Osteoblast (primary cell): ENCODE measurements at regions not wholly inside any gene's neighbourhood (a gene's known extent, or its start where the extent isn't known, plus 50 kb on each side); places are given as distances from the start of the nearest gene placed in this dataset.

ENCODE experiments used
- DNase-seq: peaks from one replicate; pipeline ENCODE4 v3.0.0; 2011; ENCODE audit warnings: low spot score, mixed read lengths; ENCODE audit not compliant: insufficient read length; ENCODE audit errors: missing footprints
- H2AFZ ChIP-seq: 2 replicates; pipeline ENCODE4 v1.6.0; 2011; ENCODE audit warnings: mild to moderate bottlenecking, low read length
- H3K27ac ChIP-seq: 2 replicates; pipeline ENCODE4 v1.5.1; 2011; ENCODE audit warnings: mild to moderate bottlenecking, low read depth, low read length, moderate library complexity
- H3K27me3 ChIP-seq: 2 replicates; pipeline ENCODE4 v1.6.0; 2012; ENCODE audit warnings: mild to moderate bottlenecking, control low read depth, inconsistent platforms, low read length, moderate library complexity; ENCODE audit not compliant: insufficient read depth
- H3K36me3 ChIP-seq: 2 replicates; pipeline ENCODE4 v1.5.1; 2011; ENCODE audit warnings: mild to moderate bottlenecking, low read length, control low read depth, moderate library complexity; ENCODE audit not compliant: insufficient read depth
- H3K4me1 ChIP-seq: 2 replicates; pipeline ENCODE4 v1.5.1; 2011; ENCODE audit warnings: mild to moderate bottlenecking, low read length, control low read depth, moderate library complexity; ENCODE audit not compliant: insufficient read depth
- H3K4me2 ChIP-seq: 2 replicates; pipeline ENCODE4 v1.6.0; 2011; ENCODE audit warnings: mild to moderate bottlenecking, low read length; ENCODE audit not compliant: insufficient read depth
- H3K4me3 ChIP-seq: fragments of 200-600 bp; sonication (generic); 3 replicates; pipeline ENCODE4 v1.5.1; 2012; ENCODE audit warnings: mild to moderate bottlenecking, low read length, inconsistent platforms; ENCODE audit not compliant: insufficient read depth
- H3K79me2 ChIP-seq: 2 replicates; pipeline ENCODE4 v1.6.0; 2012; ENCODE audit warnings: mild to moderate bottlenecking, low read length, control low read depth, inconsistent platforms; ENCODE audit not compliant: insufficient read depth
- H3K9me3 ChIP-seq: 2 replicates; pipeline ENCODE4 v1.5.1; 2011; ENCODE audit warnings: low read depth, low read length, control low read depth
- H4K20me1 ChIP-seq: 2 replicates; pipeline ENCODE4 v1.6.0; 2012; ENCODE audit warnings: mild to moderate bottlenecking, low read length, control low read depth; ENCODE audit not compliant: insufficient read depth
- TF ChIP-seq, protein P1 (sequence below): IDR thresholded peaks from 2 replicates; pipeline ENCODE4 v1.5.1; 2011; ENCODE audit warnings: mild to moderate bottlenecking, low read depth, low read length, moderate library complexity; ENCODE audit errors: extremely low read depth

DNA sequence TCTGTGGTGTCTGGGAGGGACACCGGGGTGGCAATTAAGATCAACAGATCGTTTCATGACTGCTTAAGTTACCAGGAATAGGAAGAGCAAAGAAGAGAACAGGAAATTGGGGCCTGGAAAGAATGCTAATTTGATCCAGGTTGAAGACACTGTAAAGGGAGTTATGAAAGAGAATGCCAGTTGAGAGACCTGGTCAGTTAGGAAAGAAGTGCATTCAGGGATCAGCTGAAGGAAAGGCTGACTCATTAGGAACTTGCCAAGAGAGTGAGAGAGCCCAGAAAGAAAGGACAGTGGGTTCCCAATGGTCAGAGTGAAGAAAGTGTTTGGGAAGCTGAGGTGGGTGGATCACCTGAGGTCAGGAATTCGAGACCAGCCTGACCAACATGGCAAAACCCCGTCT lies 119.6 kb downstream of the UBE2U start:
- Histone ChIP-seq H3K4me1 (no peaks in the 10 kb centered on the region), H3K36me3 (no peaks in the 10 kb centered on the region), H3K4me2 (no peak overlapping the region), H3K4me3 (no peak overlapping the region), H4K20me1 (no peaks in the 10 kb centered on the region), H3K27ac (no peak overlapping the region), H2AFZ (no peak overlapping the region), H3K27me3 (peaks cover 5% of the 10 kb centered on the region), H3K79me2 (no peaks in the 10 kb centered on the region), H3K9me3 (no peaks in the 10 kb centered on the region)
- TF ChIP-seq, protein P1, sequence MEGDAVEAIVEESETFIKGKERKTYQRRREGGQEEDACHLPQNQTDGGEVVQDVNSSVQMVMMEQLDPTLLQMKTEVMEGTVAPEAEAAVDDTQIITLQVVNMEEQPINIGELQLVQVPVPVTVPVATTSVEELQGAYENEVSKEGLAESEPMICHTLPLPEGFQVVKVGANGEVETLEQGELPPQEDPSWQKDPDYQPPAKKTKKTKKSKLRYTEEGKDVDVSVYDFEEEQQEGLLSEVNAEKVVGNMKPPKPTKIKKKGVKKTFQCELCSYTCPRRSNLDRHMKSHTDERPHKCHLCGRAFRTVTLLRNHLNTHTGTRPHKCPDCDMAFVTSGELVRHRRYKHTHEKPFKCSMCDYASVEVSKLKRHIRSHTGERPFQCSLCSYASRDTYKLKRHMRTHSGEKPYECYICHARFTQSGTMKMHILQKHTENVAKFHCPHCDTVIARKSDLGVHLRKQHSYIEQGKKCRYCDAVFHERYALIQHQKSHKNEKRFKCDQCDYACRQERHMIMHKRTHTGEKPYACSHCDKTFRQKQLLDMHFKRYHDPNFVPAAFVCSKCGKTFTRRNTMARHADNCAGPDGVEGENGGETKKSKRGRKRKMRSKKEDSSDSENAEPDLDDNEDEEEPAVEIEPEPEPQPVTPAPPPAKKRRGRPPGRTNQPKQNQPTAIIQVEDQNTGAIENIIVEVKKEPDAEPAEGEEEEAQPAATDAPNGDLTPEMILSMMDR: no peak
- no peak for DNase-seq

DNA sequence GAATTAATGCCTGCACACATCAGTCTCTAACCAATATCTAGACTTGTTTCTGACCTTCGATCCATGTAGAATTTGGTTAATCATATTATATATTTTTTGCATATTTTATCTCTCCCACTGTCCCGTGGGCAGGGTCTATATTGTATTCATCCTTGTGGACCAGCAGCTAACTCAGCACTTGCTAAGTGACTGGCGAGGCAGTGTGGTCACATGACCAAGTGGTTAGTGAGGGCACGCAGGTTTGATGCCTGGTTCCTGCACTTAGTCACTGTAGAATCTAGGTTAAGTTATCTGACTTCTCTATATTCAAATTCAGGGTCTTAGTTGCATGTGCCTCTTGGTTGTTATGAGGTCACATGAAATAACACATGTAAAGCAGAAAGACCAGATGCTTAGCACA lies 120.5 kb downstream of the UBE2U start:
- Histone ChIP-seq H3K9me3 (no peaks in the 10 kb centered on the region), H4K20me1 (no peaks in the 10 kb centered on the region), H3K36me3 (no peaks in the 10 kb centered on the region), H3K27me3 (peaks cover 5% of the 10 kb centered on the region), H3K4me2 (no peak overlapping the region), H3K79me2 (no peaks in the 10 kb centered on the region), H3K4me3 (no peak overlapping the region), H3K27ac (no peak overlapping the region), H2AFZ (no peak overlapping the region), H3K4me1 (no peaks in the 10 kb centered on the region)
- TF ChIP-seq, protein P1: no peak
- no peak for DNase-seq

DNA sequence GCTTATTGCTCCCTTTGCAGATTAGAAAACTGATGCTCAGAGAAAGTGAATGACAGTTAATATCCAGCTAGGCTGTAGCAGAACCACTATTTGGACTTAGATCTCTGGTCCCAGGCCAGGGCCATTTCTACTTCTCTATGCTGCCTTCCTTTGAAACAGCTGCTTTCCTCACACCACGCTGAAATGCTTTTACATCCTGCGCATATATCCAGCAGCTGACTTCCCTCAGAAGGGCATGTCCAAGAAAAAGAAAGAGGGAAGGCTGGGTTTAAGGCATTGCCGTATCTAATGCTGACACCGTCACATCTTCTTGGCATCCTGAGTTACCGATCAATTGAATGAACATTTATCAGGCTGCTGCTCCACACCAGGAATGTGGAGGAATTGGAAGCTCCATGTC lies 122.4 kb downstream of the UBE2U start:
- Histone ChIP-seq H3K4me2 (no peak overlapping the region), H3K27me3 (peaks cover 5% of the 10 kb centered on the region), H3K27ac (no peak overlapping the region), H3K36me3 (no peaks in the 10 kb centered on the region), H3K4me1 (no peaks in the 10 kb centered on the region), H4K20me1 (no peaks in the 10 kb centered on the region), H3K4me3 (no peak overlapping the region), H3K79me2 (no peaks in the 10 kb centered on the region), H3K9me3 (no peaks in the 10 kb centered on the region), H2AFZ (no peak overlapping the region)
- no peak for DNase-seq
- TF ChIP-seq, protein P1: no peak

DNA sequence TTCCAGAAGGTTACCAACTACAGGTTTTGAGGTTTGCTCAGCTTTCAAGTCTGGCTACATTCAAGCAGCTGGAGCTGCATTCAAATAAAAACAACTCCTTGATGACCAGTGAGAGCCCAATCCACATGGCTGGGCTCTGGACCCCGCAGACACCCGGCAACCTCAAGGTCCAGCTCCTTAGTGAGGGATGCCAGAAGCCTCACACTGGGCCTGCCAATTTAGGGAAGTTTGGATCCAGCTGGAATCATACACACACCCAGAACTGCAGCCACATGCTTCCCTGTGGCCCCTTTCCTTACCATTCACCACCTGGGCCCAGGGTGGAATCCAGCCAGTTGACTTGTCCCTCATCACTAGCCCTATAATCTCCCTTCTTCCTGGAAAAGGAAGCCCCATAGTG lies 123.7 kb downstream of the UBE2U start:
- Histone ChIP-seq H3K4me2 (no peak overlapping the region), H3K4me3 (no peak overlapping the region), H3K36me3 (no peaks in the 10 kb centered on the region), H3K4me1 (no peaks in the 10 kb centered on the region), H4K20me1 (no peaks in the 10 kb centered on the region), H3K79me2 (no peaks in the 10 kb centered on the region), H3K27me3 (peaks cover 5% of the 10 kb centered on the region), H3K9me3 (no peaks in the 10 kb centered on the region), H3K27ac (no peak overlapping the region), H2AFZ (no peak overlapping the region)
- TF ChIP-seq, protein P1: no peak
- DNase-seq: no peak
